Esophagus squamous epithelium (tissue), 5 donors: ENCODE measurements at regions not wholly inside any gene's neighbourhood (a gene's known extent, or its start where the extent isn't known, plus 50 kb on each side); places are given as distances from the start of the nearest gene placed in this dataset.

Experiments
- DNase-seq: peaks from one replicate; lab custom pipeline; 2025; lab: John Stamatoyannopoulos, UW
- H3K27ac ChIP-seq, 4 donors: fragments of 200-600 bp; sonication (generic); one replicate each; pipeline ENCODE4 v1.5.1; 2016 to 2019; ENCODE audit warnings: mild to moderate bottlenecking in 1 of 4
- H3K27me3 ChIP-seq, 4 donors: fragments of 200-600 bp; sonication (generic); 1 replicate in 3 of 4; 2 replicates in 1 of 4; pipeline versions ENCODE4 v1.5.1 to v1.6.0; 2017 to 2021; ENCODE audit warnings: antibody characterized with exemption in 1 of 4
- H3K36me3 ChIP-seq, 3 donors: fragments of 200-600 bp; sonication (generic); one replicate each; pipeline ENCODE4 v1.5.1; 2016 to 2019
- H3K4me1 ChIP-seq, 3 donors: fragments of 200-600 bp; sonication (generic); one replicate each; pipeline ENCODE4 v1.5.1; 2017 to 2019
- H3K4me3 ChIP-seq, 4 donors: fragments of 200-600 bp; sonication (generic); 1 replicate in 3 of 4; 2 replicates in 1 of 4; pipeline ENCODE4 v1.5.1; 2016 to 2019; ENCODE audit warnings: mild to moderate bottlenecking in 2 of 4, moderate library complexity in 1 of 4
- H3K9me3 ChIP-seq, 3 donors: fragments of 200-600 bp; sonication (generic); one replicate each; pipeline ENCODE4 v1.5.1; 2016 to 2019
- POLR2A ChIP-seq, 4 donors: fragments of 450-650 bp; IDR thresholded peaks; one replicate each; pipeline ENCODE4 v1.6.1; 2017; ENCODE audit warnings: antibody characterized with exemption in 4 of 4, mild to moderate bottlenecking in 4 of 4, moderate library complexity in 3 of 4
- WGBS, 2 donors: methylation state at CpG; one replicate each; pipeline ENCODE4 v1.1.5; 2018; 5-methylcytosine and 5-hydroxymethylcytosine counted together
- intact Hi-C: fragments of 100-400 bp; cut with DNase I; formaldehyde crosslinking; loops from one replicate; pipeline ENCODE4 v1.15.0; 2022
- TF ChIP-seq, protein P1 (sequence below), 6 experiments: fragments of 450-650 bp in 4 of 6; fragments of 200-600 bp in 2 of 6; sonication (generic) in 2 of 6; IDR thresholded peaks; one replicate each; pipeline ENCODE4 v1.5.1; 2016 to 2019; ENCODE audit warnings: antibody characterized with exemption in 6 of 6, mild to moderate bottlenecking in 4 of 6, moderate library complexity in 4 of 6
- donor health status: DM: yes; HTN: yes; CAD: no.

DNA sequence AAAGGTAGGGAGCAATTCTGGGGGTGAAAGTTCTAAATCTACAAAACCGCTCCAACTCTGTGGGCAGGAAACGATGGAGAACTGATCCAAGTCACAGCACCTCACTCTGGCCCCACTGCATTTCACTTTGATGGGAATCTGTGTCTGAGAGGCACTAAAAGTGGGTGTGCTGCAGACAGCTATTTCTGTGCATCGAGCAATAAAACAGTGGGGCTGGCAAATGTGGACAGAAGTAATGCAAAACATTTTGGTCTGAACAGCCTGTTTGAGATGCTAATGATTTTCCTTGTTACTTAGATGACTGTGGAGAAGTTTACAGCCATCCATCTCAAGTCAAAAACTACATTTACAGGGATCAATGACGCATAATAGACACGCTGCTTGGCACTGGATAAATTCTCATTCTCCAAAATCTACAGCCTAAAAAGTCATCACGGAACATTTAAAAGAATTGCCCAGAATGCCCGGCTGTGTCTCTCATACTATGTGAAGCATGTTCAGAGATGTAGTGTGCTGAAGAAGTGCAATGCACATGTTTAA is 1671.6 kb upstream of the TENM3 start:
- intact Hi-C loops: no loop called here
- no peaks in the 10 kb centered on the region for H3K9me3 ChIP-seq
- no peak for DNase-seq
- H3K27ac ChIP-seq: no peak overlapping the region
- no peak overlapping the region for H3K4me3 ChIP-seq
- WGBS, 2 donors: 77 to 85% methylated on average over 7 of the region's 7 CpGs
- H3K27me3 ChIP-seq: no peaks in the 10 kb centered on the region
- no peaks in the 10 kb centered on the region for H3K4me1 ChIP-seq
- no peaks in the 10 kb centered on the region for H3K36me3 ChIP-seq
- TF ChIP-seq, protein P1, sequence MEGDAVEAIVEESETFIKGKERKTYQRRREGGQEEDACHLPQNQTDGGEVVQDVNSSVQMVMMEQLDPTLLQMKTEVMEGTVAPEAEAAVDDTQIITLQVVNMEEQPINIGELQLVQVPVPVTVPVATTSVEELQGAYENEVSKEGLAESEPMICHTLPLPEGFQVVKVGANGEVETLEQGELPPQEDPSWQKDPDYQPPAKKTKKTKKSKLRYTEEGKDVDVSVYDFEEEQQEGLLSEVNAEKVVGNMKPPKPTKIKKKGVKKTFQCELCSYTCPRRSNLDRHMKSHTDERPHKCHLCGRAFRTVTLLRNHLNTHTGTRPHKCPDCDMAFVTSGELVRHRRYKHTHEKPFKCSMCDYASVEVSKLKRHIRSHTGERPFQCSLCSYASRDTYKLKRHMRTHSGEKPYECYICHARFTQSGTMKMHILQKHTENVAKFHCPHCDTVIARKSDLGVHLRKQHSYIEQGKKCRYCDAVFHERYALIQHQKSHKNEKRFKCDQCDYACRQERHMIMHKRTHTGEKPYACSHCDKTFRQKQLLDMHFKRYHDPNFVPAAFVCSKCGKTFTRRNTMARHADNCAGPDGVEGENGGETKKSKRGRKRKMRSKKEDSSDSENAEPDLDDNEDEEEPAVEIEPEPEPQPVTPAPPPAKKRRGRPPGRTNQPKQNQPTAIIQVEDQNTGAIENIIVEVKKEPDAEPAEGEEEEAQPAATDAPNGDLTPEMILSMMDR (IDR thresholded peaks at IDR 0.05): no peak
- no peak for TF ChIP-seq POLR2A (IDR thresholded peaks at IDR 0.05)

DNA sequence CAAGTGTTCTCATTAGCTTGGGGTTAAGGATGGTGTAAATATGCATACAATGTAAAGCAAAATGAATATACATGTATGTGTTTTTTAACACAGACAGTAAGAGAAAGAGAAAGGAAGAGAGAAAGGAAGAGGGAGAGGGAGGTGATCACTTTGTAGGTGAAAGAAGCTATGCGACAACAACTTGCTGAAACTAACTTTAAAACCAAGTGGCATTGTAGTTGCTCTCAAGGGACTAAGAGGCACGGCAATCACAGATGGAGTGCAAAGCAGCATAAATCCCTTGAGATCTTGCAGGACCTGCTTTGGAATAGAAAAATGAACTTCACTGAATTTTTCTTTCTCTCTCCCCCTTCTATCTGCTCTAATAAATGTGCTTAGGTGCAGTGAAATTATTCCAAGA is 1665.0 kb upstream of the TENM3 start:
- no peak overlapping the region for H3K4me3 ChIP-seq
- no peak for DNase-seq
- no peaks in the 10 kb centered on the region for H3K36me3 ChIP-seq
- 48 to 64% methylated on average over 2 of the region's 2 CpGs for WGBS, 2 donors
- intact Hi-C loops: no loop called here
- H3K4me1 ChIP-seq: no peaks in the 10 kb centered on the region
- TF ChIP-seq, protein P1 (IDR thresholded peaks at IDR 0.05): no peak
- no peak for TF ChIP-seq POLR2A (IDR thresholded peaks at IDR 0.05)
- H3K27ac ChIP-seq: no peak overlapping the region
- no peaks in the 10 kb centered on the region for H3K27me3 ChIP-seq
- H3K9me3 ChIP-seq: no peaks in the 10 kb centered on the region

DNA sequence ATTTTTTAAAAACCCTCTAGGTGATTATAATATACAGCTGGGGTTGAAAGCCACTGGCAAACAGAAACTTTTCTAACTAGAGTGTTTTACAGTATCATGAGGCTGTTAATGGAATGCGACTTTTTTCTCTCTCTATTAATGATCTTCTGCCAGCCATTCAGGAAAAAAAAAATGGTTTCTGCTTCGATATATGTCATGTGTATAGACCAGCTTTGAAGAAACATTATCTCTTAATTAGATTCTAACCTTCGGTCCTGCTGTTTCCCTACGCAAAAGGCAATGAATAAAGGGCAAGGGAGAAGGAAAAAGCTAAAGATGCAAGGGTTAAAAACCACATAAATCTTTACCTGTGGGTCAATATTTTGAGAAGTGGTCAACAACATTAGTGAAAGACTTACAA is 1662.1 kb upstream of the TENM3 start:
- Histone ChIP-seq H3K4me3 (no peak overlapping the region), H3K27me3 (no peaks in the 10 kb centered on the region), H3K9me3 (no peaks in the 10 kb centered on the region), H3K27ac (no peak overlapping the region), H3K4me1 (no peaks in the 10 kb centered on the region), H3K36me3 (no peaks in the 10 kb centered on the region)
- intact Hi-C loops: no loop called here
- TF ChIP-seq POLR2A (IDR thresholded peaks at IDR 0.05): no peak
- TF ChIP-seq, protein P1 (IDR thresholded peaks at IDR 0.05): no peak
- no peak for DNase-seq
- 51 to 58% methylated on average over 4 of the region's 4 CpGs for WGBS, 2 donors

DNA sequence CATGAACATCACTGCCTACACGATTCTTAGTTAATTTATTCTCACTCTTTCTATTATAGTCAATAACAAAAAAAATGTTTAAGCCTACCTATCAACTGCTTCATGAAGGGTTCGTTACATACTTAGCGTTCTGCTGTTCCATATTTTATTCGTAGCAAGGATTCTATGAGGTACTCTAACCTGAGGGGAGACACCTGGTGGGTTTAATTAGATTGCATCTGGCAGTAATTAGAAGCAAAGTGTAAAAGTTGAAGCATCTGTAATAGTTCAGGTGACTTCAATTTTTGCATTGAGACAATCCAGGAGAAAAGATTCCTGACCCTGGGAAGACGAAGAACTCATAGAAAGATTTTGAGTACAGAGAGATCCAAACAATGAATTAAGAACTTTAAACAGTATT is 1655.8 kb upstream of the TENM3 start:
- 64 to 71% methylated on average over 5 of the region's 5 CpGs for WGBS, 2 donors
- TF ChIP-seq POLR2A (IDR thresholded peaks at IDR 0.05): no peak
- TF ChIP-seq, protein P1 (IDR thresholded peaks at IDR 0.05): no peak
- no peak overlapping the region for H3K27ac ChIP-seq
- H3K27me3 ChIP-seq: no peaks in the 10 kb centered on the region
- intact Hi-C loops: no loop called here
- no peaks in the 10 kb centered on the region for H3K4me1 ChIP-seq
- no peaks in the 10 kb centered on the region for H3K36me3 ChIP-seq
- H3K9me3 ChIP-seq: no peaks in the 10 kb centered on the region
- no peak for DNase-seq
- H3K4me3 ChIP-seq: no peak overlapping the region

DNA sequence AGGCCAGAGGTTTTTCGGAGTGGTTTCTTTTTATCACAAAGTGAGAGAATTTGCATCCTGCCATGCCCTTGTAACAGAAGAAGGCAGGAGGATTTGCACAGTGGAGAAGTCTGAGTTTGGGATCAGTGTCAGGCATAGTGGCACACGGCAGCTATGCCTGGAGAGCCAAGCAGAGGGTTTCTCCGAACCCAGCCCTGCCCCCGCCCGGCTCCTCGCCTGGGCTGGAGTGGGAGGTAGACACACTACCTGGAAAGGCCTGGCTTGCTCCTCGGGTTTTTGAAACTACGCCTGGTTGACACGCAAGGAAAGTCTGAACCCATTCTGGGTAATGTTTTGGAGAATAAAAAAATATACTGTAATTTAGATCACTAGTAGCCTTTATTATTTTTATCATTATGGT is 1653.6 kb upstream of the TENM3 start:
- H3K4me1 ChIP-seq: no peaks in the 10 kb centered on the region
- no peak overlapping the region for H3K27ac ChIP-seq
- TF ChIP-seq, protein P1 (IDR thresholded peaks at IDR 0.05): no peak
- TF ChIP-seq POLR2A (IDR thresholded peaks at IDR 0.05): no peak
- no peaks in the 10 kb centered on the region for H3K36me3 ChIP-seq
- no peaks in the 10 kb centered on the region for H3K9me3 ChIP-seq
- no peak for DNase-seq
- no peak overlapping the region for H3K4me3 ChIP-seq
- intact Hi-C loops: no loop called here
- no peaks in the 10 kb centered on the region for H3K27me3 ChIP-seq
- 83 to 88% methylated on average over 7 to 9 of the region's 9 CpGs for WGBS, 2 donors
